BJ (cell line): ENCODE measurements at regions not wholly inside any gene's neighbourhood (a gene's known extent, or its start where the extent isn't known, plus 50 kb on each side); places are given as distances from the start of the nearest gene placed in this dataset.

ENCODE experiments used
- CTCF ChIA-PET: fragments of 350-600 bp; formaldehyde crosslinking; extraction: SDS; loops from one replicate; lab custom pipeline; 2021; ENCODE audit warnings: antibody characterized with exemption, inconsistent platforms; lab: Yijun Ruan, JAX
- POLR2A ChIA-PET: fragments of 300-600 bp; sonication (Branson Sonifier 250); formaldehyde crosslinking; extraction: SDS; loops from one replicate; lab custom pipeline; 2021; ENCODE audit warnings: antibody characterized with exemption; lab: Charles Lee
- DNase-seq: peaks from one replicate; pipeline ENCODE4 v3.0.0-alpha.2; 2011; ENCODE audit warnings: low read depth
- H3K27me3 ChIP-seq: 2 replicates; pipeline ENCODE4 v1.6.0; 2011; ENCODE audit warnings: low read length; ENCODE audit not compliant: control insufficient read depth, insufficient read depth
- H3K36me3 ChIP-seq: 2 replicates; pipeline ENCODE4 v1.5.1; 2011; ENCODE audit warnings: low read length; ENCODE audit not compliant: control insufficient read depth, insufficient read depth
- H3K4me3 ChIP-seq: 2 replicates; pipeline ENCODE4 v1.5.1; 2011; ENCODE audit warnings: low read depth, mild to moderate bottlenecking, control low read depth, low read length
- CTCF ChIP-seq: IDR thresholded peaks from 2 replicates; pipeline ENCODE4 v1.5.1; 2011; ENCODE audit warnings: low read depth, mild to moderate bottlenecking, control low read depth, inconsistent platforms, low read length, moderate library complexity; ENCODE audit not compliant: insufficient read depth

- DNase-seq, result no peak
- Histone ChIP-seq H3K4me3 (no peak overlapping the region), H3K27me3 (no peaks in the 10 kb centered on the region), H3K36me3 (no peaks in the 10 kb centered on the region)
- POLR2A ChIA-PET, result no interaction called here
- TF ChIP-seq CTCF, result no peak
- CTCF ChIA-PET, result interaction anchor here (1.7 kb wide), 1 partner anchor 15 kb away, joined by 3 read pairs; no protein-coding TSS in a partner anchor
Observed at GRCh38 chr2:8223695-8224346, 458.0 kb upstream of the ID2 start.

- POLR2A ChIA-PET, result no interaction called here
- no peaks in the 10 kb centered on the region for H3K36me3 ChIP-seq
- CTCF ChIA-PET, result interaction anchor here (0.6 to 1.7 kb wide), 2 partner anchors 14 to 204 kb away, joined by 3 read pairs; no protein-coding TSS in a partner anchor
Observed at GRCh38 chr2:8224347-8225190, 457.3 kb upstream of the ID2 start.

GRCh38 chr2:8225266-8225665, 456.6 kb upstream of the ID2 start:
- DNase-seq, result no peak
- no peaks in the 10 kb centered on the region for H3K27me3 ChIP-seq
- POLR2A ChIA-PET, result no interaction called here
- no peaks in the 10 kb centered on the region for H3K36me3 ChIP-seq
- no peak for TF ChIP-seq CTCF
- CTCF ChIA-PET, result interaction anchor here (0.6 kb wide), 1 partner anchor 203 kb away, joined by 3 read pairs; no protein-coding TSS in a partner anchor
- no peak overlapping the region for H3K4me3 ChIP-seq

More at GRCh38 chr2:8224347-8225190, 457.3 kb upstream of the ID2 start:
- Histone ChIP-seq H3K27me3 (no peaks in the 10 kb centered on the region), H3K4me3 (no peak overlapping the region)
- no peak for TF ChIP-seq CTCF
- DNase-seq, result no peak

GRCh38 chr2:8225798-8226197, 456.1 kb upstream of the ID2 start:
- ChIA-PET POLR2A (no interaction called here), CTCF (no interaction called here)
- no peak overlapping the region for H3K4me3 ChIP-seq
- H3K27me3 ChIP-seq, result no peaks in the 10 kb centered on the region
- no peaks in the 10 kb centered on the region for H3K36me3 ChIP-seq
- DNase-seq, result no peak
- TF ChIP-seq CTCF, result no peak

DNA sequence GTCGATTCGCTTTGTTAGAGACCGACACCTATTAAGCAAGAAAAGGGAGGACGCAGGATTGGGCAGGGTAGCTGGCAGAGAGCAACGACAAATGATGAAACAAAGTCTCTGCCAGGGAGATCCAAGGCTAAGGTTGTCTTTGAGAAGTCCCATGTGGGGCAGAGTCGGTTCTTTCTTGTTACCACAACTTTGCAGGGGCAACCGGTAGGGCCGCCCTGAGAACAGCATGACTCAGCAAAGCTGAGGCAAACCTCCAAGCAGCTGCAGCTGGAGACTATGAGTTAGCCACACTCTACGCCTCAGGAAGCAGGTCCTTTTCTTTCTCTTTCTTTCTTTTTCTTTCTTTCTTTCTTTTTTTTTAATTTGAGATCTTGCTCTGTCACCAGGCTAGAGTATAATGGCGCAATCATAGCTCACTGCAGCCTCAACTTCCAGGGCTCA, 452.3 kb upstream of the ID2 start:
- TF ChIP-seq CTCF, result no peak
- H3K4me3 ChIP-seq, result no peak overlapping the region
- H3K27me3 ChIP-seq, result no peaks in the 10 kb centered on the region
- DNase-seq, result no peak
- ChIA-PET POLR2A (no interaction called here), CTCF (interaction anchor here (1.5 kb wide), 1 partner anchor 8 kb away, joined by 4 read pairs; no protein-coding TSS in a partner anchor)
- no peaks in the 10 kb centered on the region for H3K36me3 ChIP-seq
